GM19043 (cell line): ENCODE measurements at regions not wholly inside any gene's neighbourhood (a gene's known extent, or its start where the extent isn't known, plus 50 kb on each side); places are given as distances from the start of the nearest gene placed in this dataset.

Experiments used
- ATAC-seq: cut with Tn5 transposase; IDR thresholded peaks from one replicate; pipeline ENCODE4 v1.9.1; 2021; ENCODE audit warnings: low read depth; ENCODE audit not compliant: unreplicated experiment

DNA sequence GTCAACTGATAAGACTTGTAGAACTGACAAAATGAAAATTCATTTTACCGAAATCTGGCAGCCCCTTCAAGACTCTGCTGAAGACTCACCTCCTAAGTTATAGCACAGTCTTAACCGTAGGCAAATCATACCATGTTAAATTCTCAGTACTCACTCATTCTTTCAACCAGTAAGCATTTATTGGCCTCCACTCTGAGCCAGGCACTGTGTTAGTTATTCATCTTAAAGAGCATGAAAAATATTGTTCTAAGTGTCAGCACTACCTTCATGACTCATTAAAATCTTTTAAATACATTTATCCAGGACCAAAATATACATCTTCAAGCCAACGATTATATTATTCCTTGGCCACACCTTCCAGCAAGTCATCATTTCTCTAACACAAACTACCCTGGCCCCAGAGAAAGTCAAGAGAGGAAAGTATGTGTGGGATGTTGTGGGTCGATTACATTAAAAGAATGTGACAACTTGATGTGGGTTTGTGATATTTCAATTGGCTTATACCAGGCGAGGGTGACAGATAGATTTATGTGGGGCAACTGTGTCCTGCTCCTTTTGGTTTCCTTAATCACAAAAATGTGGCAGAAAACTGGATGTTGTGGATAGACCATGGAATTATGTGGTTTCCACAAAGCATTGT is 55.0 kb downstream of the TMEM30B start:
- ATAC-seq: no peak

DNA sequence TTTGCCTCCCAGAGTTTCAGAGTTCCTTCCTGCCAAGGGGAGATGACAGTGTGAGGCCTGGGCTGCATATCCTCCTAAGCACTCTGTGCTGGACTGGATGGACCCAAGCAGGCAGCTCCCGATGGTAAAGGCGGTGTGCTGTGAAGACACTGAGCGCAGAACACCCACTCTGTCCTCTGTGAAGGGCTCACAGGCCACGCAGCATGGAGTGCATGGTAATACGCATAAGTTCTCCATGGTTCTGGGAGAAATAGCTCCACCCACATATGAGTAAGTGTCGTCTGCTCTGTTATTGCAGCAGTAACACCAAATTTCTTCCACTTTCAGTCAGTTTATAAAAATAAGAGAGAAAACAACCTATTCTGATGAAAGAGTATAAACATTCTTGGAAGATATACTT is 55.8 kb downstream of the TMEM30B start:
- ATAC-seq: no peak

DNA sequence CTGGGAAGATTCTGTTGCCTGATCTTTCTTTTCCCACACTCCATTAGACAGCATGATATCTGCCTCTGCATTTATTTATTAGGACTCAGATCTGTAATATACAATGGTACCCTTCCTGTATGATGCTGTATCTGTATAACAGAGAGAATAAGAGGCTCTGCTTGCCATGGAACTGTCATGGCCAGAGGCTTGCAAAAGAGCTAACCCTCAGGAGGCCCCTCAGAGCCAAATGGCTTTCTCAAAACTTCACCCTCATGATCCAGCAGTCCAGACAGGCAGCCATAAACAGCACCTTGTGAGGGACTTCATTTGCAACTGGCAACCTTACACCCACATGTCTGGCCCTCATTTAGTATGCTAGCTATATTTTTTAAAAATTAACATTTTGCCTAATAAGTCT is 57.6 kb downstream of the TMEM30B start:
- ATAC-seq: no peak

DNA sequence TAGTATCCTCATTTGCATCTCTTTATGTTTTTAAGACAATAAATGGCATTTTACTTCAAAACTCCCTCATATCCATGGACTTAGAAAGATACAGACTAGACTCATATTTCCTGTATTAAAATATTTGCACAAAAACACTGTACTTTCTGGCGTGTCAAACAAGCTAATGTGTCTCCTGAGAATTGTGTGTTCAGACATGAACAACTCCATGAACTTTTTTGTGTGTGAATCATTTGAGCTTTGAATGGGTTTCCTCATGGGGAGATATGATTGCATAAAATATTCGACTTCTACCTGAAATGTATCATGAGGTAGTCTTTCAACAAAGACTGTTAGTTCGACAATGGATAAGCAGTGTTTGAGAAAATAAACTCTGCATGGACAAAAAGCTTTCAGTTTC is 58.8 kb downstream of the TMEM30B start:
- no peak for ATAC-seq

DNA sequence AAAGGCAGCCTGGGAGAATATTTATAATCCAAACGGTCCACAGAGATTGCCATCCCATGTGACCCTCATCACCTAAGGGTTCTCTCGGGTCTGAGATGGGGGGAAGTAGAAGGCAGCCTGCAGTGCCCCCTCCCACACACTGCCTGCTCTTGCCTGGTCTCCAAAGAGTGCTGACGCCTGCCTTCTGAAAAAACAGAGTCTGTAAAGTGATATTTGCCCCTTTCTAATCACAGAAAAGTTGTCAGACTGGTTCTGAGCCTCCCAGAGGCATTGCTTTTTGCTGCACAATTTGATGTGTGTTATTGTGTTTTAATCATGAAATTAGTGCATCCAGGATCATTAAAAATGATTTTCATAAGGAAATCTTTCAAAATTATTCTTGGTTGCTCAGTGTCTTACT is 59.2 kb downstream of the TMEM30B start:
- ATAC-seq: no peak

DNA sequence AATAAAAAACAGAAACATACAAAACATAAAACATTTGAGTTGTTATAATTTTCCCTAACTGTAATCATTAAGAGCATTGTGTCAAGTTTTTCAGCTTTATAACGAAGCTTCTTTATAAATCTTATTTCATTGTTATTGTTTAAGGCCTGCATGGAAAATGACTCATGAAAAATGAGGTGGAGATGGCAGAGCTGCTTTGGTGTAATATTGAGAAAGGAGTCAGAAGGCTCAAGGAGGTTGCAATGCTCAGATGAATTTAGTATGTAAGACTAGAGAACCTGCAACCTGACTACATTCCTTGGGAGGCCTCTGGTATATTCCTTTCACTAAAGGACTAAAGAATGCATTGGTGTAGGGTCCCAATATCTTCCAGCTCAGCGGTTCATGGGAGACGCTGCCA is 61.5 kb downstream of the TMEM30B start:
- no peak for ATAC-seq

DNA sequence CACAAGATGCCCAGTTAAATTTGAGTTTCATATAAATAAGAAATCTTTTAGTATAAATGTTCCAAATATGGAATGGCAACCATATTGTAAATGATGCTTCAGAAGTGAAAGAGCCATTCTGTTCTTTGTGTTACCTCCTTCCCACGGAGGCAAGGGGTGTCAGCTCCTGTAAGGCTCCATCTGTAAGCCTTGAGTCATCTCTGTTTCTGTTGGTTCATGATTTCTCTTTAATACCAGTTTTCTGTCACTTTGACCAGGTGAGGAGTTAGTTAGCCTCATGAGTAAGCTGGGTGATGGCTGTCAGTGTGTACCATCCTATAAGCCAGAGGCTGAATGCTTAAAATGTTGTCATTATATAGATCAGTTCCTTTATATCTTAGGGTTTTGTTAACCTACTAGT is 61.9 kb downstream of the TMEM30B start:
- no peak for ATAC-seq

DNA sequence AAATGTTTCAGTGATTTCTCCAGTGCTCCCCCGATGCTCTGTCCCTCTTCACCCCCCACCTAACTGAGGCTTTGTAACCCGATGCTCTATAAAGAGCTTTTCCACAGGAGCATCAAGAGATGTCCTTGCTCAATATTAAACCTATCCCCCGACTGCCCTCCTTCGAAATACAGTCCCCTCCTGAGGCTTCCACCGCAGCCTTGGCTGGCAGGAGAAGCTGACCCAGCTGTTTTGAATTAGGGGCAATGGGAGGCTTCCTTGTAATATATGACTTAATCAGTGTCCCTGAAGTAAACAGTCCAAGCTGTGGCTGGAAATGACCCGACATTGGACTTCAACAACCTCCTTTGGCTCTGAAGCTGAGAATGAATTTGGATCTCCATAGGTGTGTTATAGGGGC is 62.4 kb downstream of the TMEM30B start:
- ATAC-seq: no peak

DNA sequence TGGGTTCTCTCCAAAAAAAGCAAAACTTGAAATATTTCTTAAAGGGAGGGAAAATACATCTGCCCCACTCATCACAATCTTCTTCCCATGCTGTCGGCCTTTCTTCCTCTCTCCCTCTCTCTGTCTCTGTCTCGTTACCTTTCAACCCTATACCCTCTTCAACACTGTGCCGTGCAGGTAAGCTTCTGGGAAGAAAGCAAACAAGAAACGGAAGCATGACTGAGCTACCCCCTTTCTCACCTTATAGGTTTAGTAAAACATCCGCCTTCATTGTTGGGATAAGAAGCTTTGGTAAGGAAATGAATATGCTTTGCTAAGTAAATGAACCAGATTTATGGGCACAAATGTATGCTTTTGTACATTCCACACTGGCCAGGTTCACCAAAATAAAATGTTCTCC is 63.0 kb downstream of the TMEM30B start:
- ATAC-seq: no peak

DNA sequence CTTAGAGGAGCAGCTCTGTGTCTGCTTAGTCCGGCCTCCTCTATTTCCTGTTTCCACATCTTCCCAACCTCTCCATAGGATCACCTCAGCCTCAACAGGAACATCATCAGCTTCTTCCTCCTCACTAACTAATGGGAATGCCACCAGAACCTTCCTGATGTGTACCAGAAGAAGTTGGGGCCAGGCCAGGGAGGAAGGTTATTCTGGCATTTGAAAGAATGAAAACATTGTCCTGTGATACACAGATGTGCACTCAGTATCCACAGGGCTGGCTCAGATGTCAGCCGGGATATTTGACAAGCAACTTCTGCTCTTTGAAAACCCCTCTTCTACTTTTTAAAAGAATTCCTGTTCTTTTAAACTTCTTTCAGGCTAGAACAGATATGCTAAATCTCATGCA is 63.6 kb downstream of the TMEM30B start:
- no peak for ATAC-seq

DNA sequence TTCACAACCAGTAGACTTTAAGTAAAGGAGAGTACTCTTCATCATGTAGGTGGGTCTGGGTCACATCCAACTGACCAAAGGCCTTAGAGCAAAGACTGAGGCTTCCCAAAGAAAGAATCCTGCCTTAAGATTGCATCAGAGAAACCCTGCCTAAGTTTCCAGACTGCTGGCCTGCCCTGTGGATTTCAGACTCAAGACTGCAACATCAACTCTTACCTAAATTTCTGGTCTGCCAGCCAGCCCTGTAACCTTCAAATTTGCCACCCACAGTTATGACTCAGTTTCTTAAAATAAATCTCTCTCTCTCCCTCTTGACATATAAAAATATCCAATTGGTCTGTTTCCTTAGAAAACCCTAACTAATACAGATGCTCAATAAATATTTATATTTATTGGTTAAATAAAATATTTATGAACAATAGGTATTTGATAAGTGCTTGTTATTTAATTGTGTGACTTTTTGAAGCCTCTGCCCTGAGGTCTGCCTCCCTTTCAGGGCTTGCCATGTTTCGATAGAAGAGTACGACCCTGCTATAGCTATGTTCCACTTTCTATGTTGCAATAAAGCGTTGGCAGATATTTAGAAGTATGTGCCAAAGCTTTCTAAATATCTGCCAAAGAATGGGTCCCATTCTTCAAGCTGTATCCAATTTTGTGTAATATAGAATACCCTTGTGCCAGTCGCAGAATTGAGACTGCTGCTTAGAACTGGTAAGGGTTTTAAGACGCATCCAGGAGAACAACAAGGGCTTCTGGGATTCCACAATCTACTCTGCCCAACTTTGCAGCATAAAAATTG is 65.7 kb downstream of the TMEM30B start:
- no peak for ATAC-seq

DNA sequence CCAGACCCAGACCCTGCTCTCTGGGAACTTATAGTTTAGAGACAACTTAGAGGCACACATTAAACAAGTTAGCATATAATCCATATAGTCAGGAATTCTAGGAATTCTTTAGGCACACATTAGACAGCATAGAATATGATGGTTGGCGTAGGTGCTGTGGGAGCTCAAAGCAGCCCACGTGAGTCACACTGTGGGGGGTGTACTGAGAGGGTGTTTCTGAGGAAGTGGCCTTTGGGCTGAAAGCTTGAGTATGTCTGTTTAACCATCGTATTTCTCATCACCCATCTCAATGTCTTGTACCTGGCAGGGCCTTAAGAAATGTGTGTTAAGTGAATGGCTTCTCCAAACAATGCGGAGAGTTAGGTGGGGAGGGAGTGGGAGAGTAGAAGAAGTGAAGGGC is 67.2 kb downstream of the TMEM30B start:
- ATAC-seq: no peak

DNA sequence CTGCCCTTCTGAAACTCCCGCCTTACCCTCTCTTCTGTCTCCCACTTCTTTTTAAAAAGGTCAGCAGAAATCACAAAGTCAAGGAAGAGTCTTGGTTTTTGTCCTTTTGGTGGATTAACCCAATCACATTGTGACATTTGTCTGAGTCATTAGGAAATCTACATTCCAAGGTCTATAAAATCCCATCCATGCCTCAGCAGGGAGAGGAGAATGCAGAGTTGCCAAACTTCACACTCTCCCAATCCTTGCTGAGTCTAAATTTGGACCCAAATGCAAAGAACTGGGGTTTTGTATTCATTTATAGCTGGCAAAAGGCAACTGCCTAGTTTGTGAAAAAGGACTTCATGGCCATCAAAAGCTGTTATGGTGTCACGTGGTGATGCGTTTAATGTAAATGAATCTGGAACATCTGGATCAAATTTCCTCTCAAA is 67.9 kb downstream of the TMEM30B start:
- no peak for ATAC-seq

DNA sequence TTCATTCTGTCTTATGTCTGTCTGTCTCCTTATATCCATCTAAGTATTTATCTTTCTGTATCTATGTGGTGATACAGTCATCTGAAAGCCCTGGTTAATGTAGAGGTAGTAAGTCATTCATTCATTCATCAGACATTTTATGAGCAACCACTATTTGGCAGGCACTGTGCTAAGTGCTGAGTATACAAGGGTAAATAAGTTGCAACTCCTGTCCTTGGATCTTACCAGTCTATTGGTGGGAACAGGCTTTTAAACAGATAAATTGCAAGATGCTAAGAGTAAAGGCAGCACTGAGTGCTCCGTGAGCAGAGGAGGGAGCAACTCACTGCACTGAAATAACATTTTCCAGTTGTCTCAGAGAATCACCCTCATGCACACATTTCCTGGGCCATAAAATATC is 68.6 kb downstream of the TMEM30B start:
- no peak for ATAC-seq

DNA sequence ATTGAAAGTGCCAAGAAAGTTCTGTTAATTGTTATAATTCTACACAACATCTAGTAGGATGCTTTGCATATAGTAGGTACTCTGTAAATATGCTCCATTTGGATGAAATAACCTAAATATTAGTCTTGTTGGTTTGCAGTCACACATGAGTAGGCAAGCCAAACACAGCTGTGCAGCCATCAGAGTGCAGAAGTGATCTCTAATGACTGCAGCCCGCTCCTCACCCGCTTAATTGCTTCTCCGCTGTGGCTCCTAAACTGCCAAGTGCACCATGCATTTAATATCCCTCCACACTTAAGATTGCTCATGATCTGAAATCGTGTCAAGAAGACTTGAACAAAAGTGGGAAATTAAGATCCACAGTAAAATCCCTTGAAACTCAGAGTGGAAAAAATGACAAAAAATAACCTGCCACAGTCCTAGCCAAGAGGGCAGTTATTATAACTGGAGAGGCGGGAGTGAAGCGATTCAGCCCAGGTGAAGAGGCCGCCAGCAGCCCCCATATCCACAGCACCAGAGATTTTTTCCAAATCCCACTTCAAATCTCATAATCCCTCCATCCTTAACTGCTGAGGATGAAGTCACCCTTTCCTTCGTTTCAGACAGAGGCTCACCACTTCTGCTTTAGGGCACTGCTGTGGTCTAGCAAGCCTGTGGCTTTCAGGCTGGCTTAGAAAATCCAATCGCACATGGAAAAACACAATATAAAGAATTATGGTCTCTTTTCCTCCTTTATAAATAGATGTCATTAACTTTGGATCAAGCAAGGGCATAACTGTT is 69.5 kb downstream of the TMEM30B start:
- no peak for ATAC-seq

DNA sequence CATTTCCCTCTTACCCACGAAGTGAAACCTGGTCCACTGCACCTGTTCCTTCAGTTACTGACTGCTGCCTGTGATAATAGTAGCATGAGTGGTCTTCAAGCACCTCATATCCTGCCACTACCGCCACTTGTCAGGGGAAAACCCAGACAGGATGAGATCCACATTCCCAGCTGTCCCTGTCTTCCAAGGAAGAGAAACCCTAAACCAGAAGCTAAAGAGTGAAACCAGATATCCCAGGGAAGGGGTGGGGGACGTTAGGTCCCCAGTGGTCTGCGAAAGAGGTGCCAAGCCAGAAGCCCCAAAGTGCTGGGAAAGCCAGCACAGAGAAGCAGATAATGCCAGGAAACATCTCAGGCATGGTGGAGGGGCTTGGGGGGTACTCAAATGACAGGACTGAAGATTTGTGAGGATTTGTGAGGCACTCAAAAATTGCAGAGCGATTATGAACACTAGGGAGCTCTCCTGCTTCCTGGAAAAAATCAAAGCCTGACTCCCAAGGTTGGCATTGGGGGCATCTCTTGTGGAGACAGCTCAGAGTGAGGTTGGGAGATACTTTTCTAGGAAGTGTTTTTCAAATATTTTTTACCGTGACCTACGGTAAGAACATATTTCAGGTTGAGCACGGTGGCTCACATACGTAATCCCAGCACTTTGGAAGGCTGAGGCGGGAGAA is 77.9 kb downstream of the TMEM30B start:
- ATAC-seq: no peak

DNA sequence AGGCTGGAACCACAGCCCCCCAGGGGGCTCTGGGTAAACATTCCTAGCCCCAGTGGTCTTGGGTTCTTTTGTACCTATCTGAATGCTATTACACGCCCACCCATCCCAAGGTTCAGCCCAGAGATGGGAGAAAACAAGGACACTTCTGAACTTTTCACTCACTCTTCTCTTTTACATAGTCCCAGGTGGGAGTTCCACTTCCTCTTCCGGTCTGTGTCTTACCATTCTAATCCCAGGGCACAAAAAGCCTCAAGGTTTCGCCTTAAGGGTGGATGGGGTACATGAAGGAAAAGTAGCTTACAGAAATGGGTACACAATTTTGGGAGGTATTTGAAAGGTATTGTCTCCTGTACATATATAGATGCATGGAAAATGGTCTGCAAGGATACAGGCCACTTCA is 79.0 kb downstream of the TMEM30B start:
- ATAC-seq: no peak

DNA sequence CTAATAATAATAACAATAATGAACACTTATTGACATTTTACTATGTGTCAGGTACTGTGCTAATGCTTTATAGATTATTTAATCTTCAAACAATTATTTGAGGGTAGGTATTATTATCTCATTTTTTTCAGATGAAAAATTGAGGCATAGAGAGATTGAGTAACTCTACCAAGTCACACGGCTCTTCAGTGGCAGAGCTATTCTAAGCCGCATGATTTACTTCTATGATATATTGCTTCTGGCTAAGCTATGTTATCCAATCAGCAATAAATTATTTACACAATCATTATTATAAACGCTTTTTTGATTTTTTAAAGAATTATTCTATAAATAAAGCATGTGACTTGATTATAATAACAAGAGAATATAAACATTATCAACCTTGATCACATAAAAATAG is 80.0 kb downstream of the TMEM30B start:
- no peak for ATAC-seq

DNA sequence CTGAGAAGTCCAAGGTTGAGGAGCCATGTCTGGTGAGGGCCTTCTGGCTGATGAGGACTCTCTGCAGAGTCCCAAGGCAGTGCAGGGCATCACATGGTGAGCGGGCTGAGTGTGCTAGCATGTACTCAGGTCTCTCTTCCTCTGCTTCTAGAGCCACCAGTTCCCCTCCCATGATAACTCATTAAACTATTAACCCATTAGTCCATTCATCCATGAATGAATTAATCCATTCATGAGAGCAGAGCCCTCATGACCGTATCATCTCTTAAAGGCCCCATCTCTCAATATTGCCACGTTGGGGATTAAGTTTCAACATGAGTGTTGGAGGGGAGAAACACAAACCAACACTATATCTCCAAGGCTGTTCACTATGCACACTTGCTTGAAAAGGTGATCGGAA is 83.7 kb downstream of the TMEM30B start:
- ATAC-seq: no peak

DNA sequence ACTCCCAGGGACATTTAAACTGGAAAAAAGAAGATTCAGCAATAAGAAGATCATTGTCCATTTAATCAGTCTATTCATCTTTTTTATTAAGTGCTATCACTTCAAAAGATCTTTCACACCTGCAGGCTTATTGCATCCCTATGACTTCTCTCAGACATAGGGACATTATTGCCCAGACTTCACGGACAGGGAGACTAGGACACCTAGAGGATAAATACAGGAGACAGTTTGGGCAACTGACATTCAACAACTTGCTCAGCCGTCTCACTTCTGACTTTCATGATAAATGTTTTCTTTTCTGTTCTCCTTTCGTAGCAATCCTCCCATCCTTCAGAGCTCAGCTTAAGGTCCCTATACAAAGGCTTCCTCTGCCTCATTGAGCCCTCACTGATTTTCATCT is 84.3 kb downstream of the TMEM30B start:
- ATAC-seq: no peak

DNA sequence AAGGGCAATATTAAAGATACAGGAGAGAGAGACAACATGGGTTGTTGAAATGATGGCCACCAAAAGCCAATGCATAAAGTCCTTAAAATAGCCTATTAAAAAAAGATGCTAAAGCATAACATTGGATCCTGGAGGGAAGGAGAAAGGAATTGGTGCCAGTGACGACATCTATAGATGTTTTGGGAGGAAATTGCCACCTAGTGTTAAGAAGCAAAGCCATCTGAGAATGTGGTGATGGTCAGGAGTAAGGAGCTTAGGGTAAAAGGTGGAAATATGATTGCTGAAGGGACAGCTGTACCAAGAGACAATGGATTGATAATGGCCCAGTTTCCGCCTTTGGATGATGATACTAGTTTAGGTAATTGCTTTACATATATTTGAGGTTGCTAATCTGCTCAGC is 85.1 kb downstream of the TMEM30B start:
- no peak for ATAC-seq
